HS-5 (cell line): ENCODE measurements at regions not wholly inside any gene's neighbourhood (a gene's known extent, or its start where the extent isn't known, plus 50 kb on each side); places are given as distances from the start of the nearest gene placed in this dataset.

Source experiments
- DNase-seq: peaks from one replicate; pipeline ENCODE4 v3.0.0-alpha.2; 2012; ENCODE audit warnings: low read depth

DNA sequence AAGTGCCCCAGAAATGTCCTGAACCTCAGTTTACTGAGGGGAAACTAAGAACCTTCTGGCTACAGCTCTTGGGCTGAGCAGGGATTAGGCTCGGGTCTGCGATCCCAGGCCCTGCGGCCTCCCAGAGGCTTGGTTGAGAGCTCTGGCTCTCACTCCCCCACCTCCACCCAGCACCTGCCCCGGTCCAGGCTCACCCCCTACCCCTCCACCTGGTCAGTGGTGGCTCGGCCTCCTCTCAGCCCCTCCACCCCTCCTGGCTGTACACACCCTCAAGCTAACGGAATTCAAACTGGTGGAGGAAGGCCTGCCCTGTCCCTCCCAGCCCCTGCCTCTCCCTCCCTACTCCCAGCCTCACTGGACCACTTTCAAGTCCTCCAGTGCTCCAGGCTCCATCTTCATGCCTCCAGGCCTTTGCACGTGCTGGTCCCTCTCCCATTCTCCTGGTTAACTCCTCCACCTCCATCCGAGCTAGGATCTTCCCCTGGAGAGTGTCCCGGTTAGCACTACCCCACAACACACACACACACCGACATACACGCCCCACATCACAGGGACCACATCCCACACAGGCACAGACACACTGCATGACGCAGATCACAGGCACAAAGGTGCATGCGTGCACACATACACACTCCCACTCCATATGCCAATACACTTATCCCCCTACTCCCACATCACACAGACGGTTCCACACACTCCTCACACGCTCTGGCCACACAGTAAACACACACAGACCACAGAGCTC is 130.9 kb downstream of the C9orf50 start:
- no peak for DNase-seq

- no peak for DNase-seq
Observed at GRCh38 chr9:129487658-129488483, 133.0 kb downstream of the C9orf50 start.

GRCh38 chr9:129486756-129487657 is 133.9 kb downstream of the C9orf50 start:
- no peak for DNase-seq

DNA sequence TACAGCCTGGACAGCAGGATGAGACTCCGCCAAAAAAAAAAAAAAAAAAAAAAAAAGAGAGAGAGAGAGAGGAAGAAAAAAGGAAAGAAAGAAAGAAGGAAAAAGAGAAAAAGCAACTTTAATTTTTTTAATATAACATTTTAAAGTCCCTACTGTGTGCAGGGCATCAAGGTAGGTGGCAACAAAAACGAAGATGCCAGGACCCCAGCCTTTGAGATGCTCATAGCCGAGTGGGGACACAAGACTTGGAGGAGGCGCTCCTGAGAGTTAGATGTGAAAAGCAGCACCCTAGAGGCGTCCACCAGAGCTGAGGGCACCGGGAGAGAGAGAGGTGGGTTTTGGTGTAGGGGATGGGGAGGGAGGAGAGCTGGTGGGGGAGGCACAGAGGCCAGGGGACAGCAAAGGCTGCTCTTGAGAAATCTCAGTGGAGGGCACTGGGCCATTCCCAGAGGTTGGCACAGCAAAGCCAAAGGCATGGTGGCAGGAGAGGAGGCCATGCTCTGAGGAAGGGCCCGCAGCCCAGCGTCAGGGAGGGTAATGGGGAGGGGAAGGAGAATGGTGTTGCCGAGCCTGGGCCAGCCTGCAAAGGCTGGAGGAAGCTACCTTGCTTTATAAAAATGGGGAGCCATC is 135.6 kb downstream of the C9orf50 start:
- no peak for DNase-seq

DNA sequence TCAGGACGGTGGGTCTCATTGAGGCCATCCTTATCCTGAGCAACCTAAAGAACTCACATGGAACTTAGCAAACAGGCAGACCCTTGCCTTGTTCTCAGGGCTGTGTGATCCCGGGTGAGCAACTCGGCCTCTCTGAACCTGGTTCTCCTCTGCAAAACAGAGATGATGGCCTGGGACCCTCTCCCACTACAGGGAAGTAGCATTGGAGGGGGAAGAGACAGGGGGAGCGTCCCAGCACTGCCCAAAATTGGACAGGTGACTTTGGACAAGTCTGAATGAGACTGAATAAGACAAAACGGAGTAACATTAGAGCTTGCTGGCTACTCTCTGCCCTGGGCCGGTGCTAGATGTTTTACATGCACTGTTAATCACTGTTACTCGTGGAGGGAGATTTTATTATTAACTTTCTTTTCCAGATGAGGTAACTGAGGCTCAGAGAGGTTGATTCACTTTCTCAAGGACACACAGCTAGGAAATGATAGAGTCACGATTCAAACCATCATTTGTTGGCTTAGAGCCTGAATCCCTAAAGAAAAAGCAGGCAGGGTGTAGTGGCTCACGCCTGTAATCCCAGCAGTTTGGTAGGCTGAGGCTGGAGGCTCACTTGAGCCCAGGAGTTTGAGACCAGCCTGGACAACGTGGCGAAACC is 136.4 kb downstream of the C9orf50 start:
- DNase-seq, result no peak

DNA sequence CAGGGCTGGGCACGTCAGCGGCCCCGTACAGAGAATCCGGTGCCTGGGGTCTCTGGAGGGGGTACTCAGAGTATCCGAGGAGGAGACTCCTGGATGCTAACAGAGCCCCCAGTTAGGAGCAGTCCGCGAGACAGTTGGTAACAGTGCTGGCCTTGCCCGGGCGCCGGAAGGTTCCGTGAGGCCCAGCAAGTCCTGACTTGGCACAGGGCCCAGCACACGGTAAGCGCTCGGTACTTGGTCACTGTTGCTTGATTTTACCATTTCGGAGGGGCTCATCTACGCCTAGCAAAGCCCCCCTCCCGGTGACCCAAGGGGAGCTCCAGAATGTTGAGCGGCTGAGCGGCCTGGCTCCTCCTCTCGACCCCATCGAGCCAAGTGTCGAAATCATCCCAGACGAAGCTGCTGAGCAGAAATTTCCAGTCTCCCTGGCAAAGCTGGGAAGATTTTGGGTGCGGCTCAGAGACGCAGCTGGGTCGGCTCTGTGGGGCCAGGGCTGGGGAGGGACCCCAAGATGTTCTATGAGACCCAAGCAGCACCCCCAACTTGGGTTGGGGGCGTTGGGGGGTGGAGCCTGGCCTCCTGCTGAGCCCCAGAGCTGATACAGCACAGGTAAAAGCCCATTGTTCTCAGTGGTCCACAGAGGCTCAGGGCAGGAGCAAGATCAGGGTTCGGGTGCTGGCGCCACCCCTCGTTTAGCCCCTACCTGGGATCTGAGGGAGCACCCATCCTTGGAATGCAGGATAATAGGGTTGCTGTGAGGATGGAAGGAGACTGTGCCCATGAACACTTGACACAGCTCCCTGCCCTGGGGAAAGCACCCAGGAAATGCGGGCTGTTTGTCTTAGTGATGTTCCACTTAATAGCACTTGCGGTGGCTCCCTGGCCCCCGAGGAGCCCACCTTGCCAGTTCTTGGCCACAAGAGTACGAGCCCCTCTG is 137.2 kb downstream of the C9orf50 start:
- no peak for DNase-seq

DNA sequence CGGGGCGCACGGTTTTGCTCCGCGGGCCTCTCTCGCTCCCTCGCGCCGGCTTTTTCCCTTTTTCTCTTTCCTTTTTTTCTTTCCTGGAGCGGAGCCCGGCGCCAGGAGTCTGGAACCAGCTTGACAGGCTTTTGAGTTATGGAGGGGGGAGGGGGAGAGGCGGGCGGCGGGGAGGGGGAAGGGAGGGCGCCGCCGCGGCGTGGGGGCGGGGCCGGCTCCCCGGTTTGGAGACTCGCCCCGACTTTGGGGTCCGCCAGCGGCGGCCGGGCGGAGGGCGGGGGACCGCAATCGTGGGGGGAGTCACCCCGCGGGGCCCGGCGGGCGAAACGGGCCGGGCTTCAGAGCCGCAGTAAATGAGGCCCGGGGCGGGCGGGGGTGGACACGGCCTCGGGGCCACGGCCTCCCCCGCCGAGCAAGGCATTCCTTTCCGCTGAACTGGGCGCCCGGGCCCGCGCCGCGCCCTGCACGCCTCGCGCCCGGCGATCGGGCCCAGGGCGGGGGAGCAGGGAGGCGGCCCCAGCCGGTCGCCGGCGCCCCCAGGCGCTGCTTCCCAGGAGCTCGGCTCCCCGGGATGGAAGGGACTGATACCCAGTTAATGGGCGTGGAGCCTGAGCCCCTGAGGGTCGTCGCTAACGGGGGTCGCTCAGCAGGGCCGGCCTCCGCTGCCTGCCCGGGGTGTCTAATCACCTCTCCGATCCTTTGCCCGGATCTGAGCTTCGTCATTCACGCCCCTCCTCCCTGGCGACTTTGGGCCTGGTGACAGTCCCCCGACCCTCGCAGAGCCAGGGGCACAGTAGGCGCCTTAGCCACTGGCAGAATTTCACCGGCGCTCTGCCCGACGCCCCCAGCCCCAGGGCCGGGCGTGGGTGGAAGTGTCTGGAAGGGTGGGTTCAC is 138.1 kb downstream of the C9orf50 start:
- DNase-seq, result no peak

- DNase-seq, result no peak
Observed at GRCh38 chr9:129481810-129482511, 138.9 kb downstream of the C9orf50 start.

DNA sequence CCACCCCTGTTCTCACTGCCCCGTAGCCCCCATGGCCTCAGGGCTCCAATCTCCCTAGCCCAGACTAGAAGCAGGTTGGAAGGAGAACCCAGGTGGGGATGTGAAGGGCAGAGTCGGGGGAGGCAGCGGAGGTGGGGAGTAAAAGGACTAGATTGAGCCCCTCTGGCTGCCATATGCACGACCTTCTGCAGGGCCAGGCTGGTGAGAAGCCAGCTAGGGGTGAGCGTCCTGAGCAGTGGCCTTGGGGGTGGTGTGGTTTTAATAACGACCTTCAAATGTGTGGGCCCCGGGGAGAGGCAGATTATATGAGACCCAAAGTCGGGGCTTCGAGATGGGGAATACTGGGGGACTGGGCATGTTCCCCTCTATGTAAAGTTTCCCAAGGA is 139.5 kb downstream of the C9orf50 start:
- no peak for DNase-seq

DNA sequence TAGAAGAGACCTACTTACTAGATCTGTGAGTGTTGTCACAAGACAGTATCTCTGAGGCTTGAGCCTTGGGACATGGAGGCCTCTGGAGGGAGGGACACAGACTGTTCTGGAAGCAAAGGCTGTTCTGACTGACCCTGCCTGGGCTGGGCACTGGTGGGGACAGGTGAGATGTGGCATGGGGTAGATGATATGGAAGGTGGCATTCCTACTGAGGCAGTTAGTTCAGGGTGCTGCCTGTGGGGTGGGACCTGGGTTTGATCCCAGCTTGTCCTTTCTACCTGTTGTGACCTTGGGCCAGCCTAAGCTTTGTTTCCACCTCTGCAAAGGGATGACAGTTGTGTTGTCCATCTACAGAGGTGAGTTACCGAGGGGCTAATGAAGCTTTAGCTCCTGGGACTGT is 140.2 kb downstream of the C9orf50 start:
- DNase-seq, result no peak

DNA sequence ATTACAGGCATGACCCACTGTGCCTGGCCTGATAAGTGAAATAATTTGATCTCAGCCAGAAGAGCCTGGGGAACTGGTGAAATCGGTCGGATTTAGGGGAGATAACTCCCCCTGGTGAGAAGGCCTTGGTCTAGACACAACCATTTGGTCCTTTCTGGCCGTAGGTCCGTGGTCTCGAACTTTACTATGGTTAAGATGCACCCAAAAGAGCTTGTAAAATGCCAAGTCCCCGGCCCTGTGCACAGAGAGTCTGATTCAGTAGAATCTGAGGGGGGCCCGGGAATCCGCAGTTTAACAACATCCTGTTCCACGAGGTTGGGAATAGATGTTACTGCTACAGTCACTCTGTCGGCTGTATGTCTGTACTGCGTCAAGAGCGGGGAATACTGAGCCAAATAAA is 140.7 kb downstream of the C9orf50 start:
- DNase-seq, result no peak

GRCh38 chr9:129479631-129480011 is 141.3 kb downstream of the C9orf50 start:
- DNase-seq, result no peak

DNA sequence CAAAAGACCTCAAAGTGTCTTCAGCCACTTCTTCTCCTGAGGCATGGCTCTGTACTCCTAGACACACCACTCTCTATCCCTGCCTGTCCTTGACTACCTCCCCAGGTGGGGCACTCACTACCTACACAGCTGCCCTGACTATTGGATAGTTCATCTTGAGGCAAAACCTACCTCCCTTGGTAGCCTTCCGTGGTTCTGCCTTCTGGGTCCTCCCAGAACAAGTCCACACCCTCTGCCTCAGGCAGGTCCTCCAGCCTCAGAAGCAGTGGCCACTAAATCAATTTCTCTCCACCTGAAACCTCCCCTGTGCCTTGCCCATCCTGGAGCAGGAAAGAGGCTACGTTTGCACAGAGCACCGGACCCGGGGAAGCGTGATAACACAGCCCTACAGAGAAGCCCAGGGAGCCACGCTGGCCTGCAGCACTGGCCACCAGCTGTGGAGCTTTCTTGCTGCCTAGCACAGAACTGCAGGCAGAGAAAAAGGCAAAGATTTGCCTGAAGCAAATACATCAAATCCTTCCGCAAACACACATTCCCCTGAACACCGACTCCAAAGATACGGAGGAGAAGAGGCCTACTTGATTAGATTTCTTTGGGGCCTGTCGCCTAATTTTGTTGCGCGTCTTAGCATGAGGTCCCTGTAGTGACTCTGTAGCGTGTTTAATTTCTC is 141.8 kb downstream of the C9orf50 start:
- DNase-seq, result no peak

- DNase-seq, result no peak
Observed at GRCh38 chr9:129478461-129478860, 142.4 kb downstream of the C9orf50 start.

DNA sequence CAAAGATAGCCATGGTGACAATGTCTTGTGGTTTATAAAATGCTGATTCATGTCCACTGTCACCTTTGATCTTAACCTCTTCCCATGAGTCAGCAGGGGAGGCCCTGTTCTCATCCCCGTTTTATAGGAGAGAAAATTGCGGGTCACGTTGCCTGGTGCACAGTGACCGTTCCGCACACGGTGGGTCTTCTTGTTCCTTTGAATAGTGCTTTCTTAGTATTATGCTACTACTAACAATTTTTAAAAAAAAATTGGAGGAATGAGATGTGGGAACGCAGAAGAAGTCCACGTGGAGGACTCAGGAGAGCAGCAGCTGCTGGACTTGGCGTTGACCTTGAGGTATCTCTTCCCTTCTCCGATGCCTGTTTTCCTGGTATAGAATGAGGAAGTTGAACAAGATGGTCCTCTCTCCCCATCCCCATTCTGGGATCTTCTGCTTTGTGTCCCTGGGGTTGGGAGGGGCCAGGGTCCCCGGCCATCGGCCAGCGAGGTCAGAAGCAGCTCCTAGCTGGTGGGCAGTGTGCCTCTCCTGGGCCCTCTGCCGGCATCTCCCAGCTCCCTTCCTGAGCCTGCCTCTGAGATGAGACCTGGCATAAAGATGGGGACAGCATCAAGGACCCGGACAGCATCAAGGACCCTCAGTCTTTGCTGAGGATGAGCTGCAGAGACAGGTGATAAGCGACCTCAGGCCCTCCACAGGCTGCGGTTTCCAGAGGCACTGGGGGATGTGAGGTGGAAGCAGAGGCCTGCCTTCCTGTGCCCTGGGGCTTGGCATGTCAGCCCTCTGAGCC is 143.9 kb downstream of the C9orf50 start:
- no peak for DNase-seq

DNA sequence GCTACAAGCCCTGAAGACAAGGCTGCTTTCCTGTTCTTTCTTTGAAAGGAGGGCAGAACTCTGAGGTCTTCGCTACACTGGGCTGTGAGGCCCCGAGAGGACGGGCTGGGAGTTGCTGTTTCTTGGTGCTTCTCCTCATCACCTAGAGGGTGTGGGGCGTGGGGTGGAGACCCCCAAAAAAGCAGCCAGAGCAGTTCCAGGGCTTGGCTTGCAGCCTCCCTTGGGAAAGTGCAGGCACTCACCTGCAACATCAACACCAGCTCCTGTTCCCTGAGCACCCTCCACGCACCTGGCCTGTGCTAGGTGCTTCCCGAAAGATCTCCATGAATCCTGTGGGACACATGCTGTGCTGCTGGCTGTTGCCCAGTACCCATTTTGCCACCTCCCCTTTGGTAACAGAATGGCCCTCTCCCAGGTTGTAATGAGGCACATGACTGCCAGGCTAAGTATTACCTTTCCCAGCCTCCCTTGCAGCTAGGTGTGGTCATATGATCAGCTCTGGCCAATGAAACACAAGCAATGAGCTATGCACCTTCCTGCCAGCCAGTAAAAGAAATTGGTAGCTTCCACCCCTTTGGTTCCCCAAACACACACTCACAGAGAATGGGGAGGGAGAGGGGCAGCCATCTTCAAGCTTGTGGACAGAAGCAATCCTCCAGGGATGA is 146.0 kb downstream of the C9orf50 start:
- DNase-seq, result no peak
